Keratinocyte (primary cell): ENCODE measurements at regions not wholly inside any gene's neighbourhood (a gene's known extent, or its start where the extent isn't known, plus 50 kb on each side); places are given as distances from the start of the nearest gene placed in this dataset.

Experiments
- DNase-seq: peaks from one replicate; pipeline ENCODE4 v3.0.0-alpha.2; 2011; ENCODE audit warnings: low read depth, missing footprints, low spot score
- FAIRE-seq: peaks from 2 replicates; lab custom pipeline; 2011; peaks lifted over from hg19 to GRCh38; lab: Jason Lieb, UNC
- H2AFZ ChIP-seq: 2 replicates; pipeline ENCODE4 v1.6.0; 2012; ENCODE audit warnings: low read length, control low read depth, inconsistent platforms; ENCODE audit not compliant: control insufficient read depth
- H3K27ac ChIP-seq: 2 replicates; pipeline ENCODE4 v1.5.1; 2011; ENCODE audit warnings: low read length; ENCODE audit not compliant: control insufficient read depth, insufficient read depth
- H3K27me3 ChIP-seq: 3 replicates; pipeline ENCODE4 v1.6.0; 2011; ENCODE audit warnings: low read length; ENCODE audit not compliant: control insufficient read depth, insufficient read depth; ENCODE audit errors: extremely low read depth
- H3K36me3 ChIP-seq, 2 experiments: 2 replicates in 1 of 2; 3 replicates in 1 of 2; pipeline ENCODE4 v1.5.1; 2011; ENCODE audit warnings: low read length in 2 of 2, mild to moderate bottlenecking in 1 of 2; ENCODE audit not compliant: control insufficient read depth in 2 of 2, insufficient read depth in 2 of 2; ENCODE audit errors: extremely low read depth in 1 of 2
- H3K4me1 ChIP-seq: 3 replicates; pipeline ENCODE4 v1.5.1; 2011; ENCODE audit warnings: low read length; ENCODE audit not compliant: control insufficient read depth, insufficient read depth; ENCODE audit errors: extremely low read depth
- H3K4me2 ChIP-seq: 3 replicates; pipeline ENCODE4 v1.6.0; 2011; ENCODE audit warnings: low read depth, low read length; ENCODE audit not compliant: control insufficient read depth, insufficient read depth; ENCODE audit errors: extremely low read depth
- H3K4me3 ChIP-seq, 3 experiments: fragments of 200-600 bp in 1 of 3; sonication (generic) in 1 of 3; 2 replicates in 2 of 3; 3 replicates in 1 of 3; pipeline ENCODE4 v1.5.1; 2011 to 2016; ENCODE audit warnings: low read length in 3 of 3, mild to moderate bottlenecking in 3 of 3, control low read depth in 2 of 3, inconsistent platforms in 1 of 3, low read depth in 1 of 3, mixed read lengths in 1 of 3, mixed run types in 1 of 3, moderate library complexity in 1 of 3; ENCODE audit not compliant: control insufficient read depth in 2 of 3, insufficient read depth in 2 of 3; ENCODE audit errors: extremely low read depth in 1 of 3
- H3K79me2 ChIP-seq: 2 replicates; pipeline ENCODE4 v1.6.0; 2012; ENCODE audit warnings: low read length; ENCODE audit not compliant: control insufficient read depth, insufficient read depth
- H3K9ac ChIP-seq: 3 replicates; pipeline ENCODE4 v1.6.0; 2011; ENCODE audit warnings: low read length; ENCODE audit not compliant: control insufficient read depth, insufficient read depth; ENCODE audit errors: extremely low read depth
- H3K9me1 ChIP-seq: 3 replicates; pipeline ENCODE4 v1.6.0; 2011; ENCODE audit warnings: low read length; ENCODE audit not compliant: control insufficient read depth, insufficient read depth; ENCODE audit errors: extremely low read depth
- H3K9me3 ChIP-seq: 2 replicates; pipeline ENCODE4 v1.5.1; 2012; ENCODE audit warnings: low read depth, low read length; ENCODE audit not compliant: control insufficient read depth
- H4K20me1 ChIP-seq: 3 replicates; pipeline ENCODE4 v1.6.0; 2011; ENCODE audit warnings: low read length; ENCODE audit not compliant: control insufficient read depth, insufficient read depth; ENCODE audit errors: extremely low read depth
- CTCF ChIP-seq, 3 experiments: IDR thresholded peaks in 1 of 3; conservative IDR thresholded peaks in 1 of 3; optimal IDR thresholded peaks in 1 of 3; 2 replicates in 2 of 3; 3 replicates in 1 of 3; pipeline versions ENCODE3 to v1.5.1; 2011; ENCODE audit warnings: low read length in 3 of 3, mild to moderate bottlenecking in 3 of 3, moderate library complexity in 2 of 3, control low read depth in 1 of 3, inconsistent platforms in 1 of 3; ENCODE audit not compliant: insufficient read depth in 2 of 3; ENCODE audit errors: extremely low read depth in 1 of 3
- EZH2 ChIP-seq: IDR thresholded peaks from one replicate; pipeline ENCODE4 v1.6.1; 2012; ENCODE audit warnings: inconsistent platforms, mild to moderate bottlenecking, low read length, moderate library complexity
- dilution Hi-C: fragments of 300-500 bp; cut with MboI; formaldehyde crosslinking; loops from one replicate; pipeline ENCODE4 v1.7.0; 2020; ENCODE audit warnings: low sequenced_read_pairs; ENCODE audit not compliant: extremely low pct_ligation_motif_present

GRCh38 chr5:103353581-103353980 lies 95.0 kb downstream of the MACIR start:
- no peaks in the 10 kb centered on the region for H3K36me3 ChIP-seq
- no peak for DNase-seq
- no peaks in the 10 kb centered on the region for H3K4me1 ChIP-seq
- no peak overlapping the region for H2AFZ ChIP-seq
- dilution Hi-C loops = no loop called here
- no peak overlapping the region for H3K27ac ChIP-seq
- FAIRE-seq = no peak
- TF ChIP-seq EZH2 (no peak), CTCF (optimal IDR thresholded peaks at IDR 0.05 in 1 of 3, IDR thresholded peaks at IDR 0.05 in 1 of 3, conservative IDR thresholded peaks at IDR 0.05 in 1 of 3; ENCODE audit: extremely low read depth in 1 of 3, insufficient read depth in 2 of 3, low read length in 3 of 3) (no peak)
- no peaks in the 10 kb centered on the region for H3K9me1 ChIP-seq
- no peaks in the 10 kb centered on the region for H3K9me3 ChIP-seq
- no peak overlapping the region for H3K4me3 ChIP-seq
- H4K20me1 ChIP-seq = no peaks in the 10 kb centered on the region
- H3K27me3 ChIP-seq = no peaks in the 10 kb centered on the region
- no peak overlapping the region for H3K4me2 ChIP-seq
- H3K9ac ChIP-seq = no peak overlapping the region
- H3K79me2 ChIP-seq = no peaks in the 10 kb centered on the region

- dilution Hi-C loops = no loop called here
- H3K9me1 ChIP-seq = no peaks in the 10 kb centered on the region
- no peaks in the 10 kb centered on the region for H3K36me3 ChIP-seq
- FAIRE-seq = no peak
- no peaks in the 10 kb centered on the region for H4K20me1 ChIP-seq
- DNase-seq = no peak
- TF ChIP-seq EZH2 (no peak), CTCF (optimal IDR thresholded peaks at IDR 0.05 in 1 of 3, IDR thresholded peaks at IDR 0.05 in 1 of 3, conservative IDR thresholded peaks at IDR 0.05 in 1 of 3; ENCODE audit: extremely low read depth in 1 of 3, insufficient read depth in 2 of 3, low read length in 3 of 3) (no peak)
- H3K27ac ChIP-seq = no peak overlapping the region
- H3K4me1 ChIP-seq = no peaks in the 10 kb centered on the region
- no peak overlapping the region for H3K9ac ChIP-seq
- no peaks in the 10 kb centered on the region for H3K79me2 ChIP-seq
- H3K4me2 ChIP-seq = no peak overlapping the region
- no peaks in the 10 kb centered on the region for H3K27me3 ChIP-seq
- no peak overlapping the region for H3K4me3 ChIP-seq
- H3K9me3 ChIP-seq = no peaks in the 10 kb centered on the region
- H2AFZ ChIP-seq = no peak overlapping the region
These were observed 89.3 kb downstream of the MACIR start for GRCh38 chr5:103347716-103348423.
